NT2/D1 (cell line): ENCODE measurements at regions not wholly inside any gene's neighbourhood (a gene's known extent, or its start where the extent isn't known, plus 50 kb on each side); places are given as distances from the start of the nearest gene placed in this dataset.

Source experiments
- YY1 ChIP-seq: IDR thresholded peaks from 2 replicates; pipeline ENCODE4 v1.6.1; 2011; ENCODE audit not compliant: insufficient read length, insufficient read depth
- ZNF274 ChIP-seq: IDR thresholded peaks from 2 replicates; pipeline ENCODE4 v1.6.1; 2011; ENCODE audit warnings: mild to moderate bottlenecking, low read depth, low read length

DNA sequence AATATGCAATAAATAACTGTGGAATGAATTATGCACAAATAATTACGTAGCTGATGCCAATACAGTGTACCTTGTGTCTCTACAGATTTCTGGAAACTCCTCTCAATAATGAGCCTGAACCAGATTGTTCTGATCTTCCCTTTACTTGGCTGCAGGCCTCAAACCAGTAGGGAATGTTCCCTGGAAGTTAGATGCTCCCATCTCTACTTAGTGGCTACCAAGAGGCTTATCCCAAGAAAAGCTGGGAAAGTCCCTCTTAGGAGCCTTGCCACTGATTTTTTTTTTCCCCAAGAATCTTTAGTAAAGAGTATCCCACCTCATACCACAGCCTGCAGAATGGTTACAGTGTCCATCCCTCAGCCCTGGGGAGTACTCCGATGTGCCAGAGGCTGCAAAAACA is 702.1 kb downstream of the RFPL4B start:
- TF ChIP-seq ZNF274 (no peak), YY1 (no peak)
